Coronary artery (tissue), 2 donors: ENCODE measurements at regions not wholly inside any gene's neighbourhood (a gene's known extent, or its start where the extent isn't known, plus 50 kb on each side); places are given as distances from the start of the nearest gene placed in this dataset.

Experiments used
- DNase-seq: peaks from one replicate; pipeline ENCODE4 v3.0.0-alpha.2; 2017; ENCODE audit warnings: low spot score
- H3K27ac ChIP-seq, 2 donors: fragments of 200-600 bp; sonication (generic); one replicate each; pipeline ENCODE4 v1.5.1; 2016 to 2019
- H3K4me3 ChIP-seq: fragments of 200-600 bp; sonication (generic); 2 replicates; pipeline ENCODE4 v1.5.1; 2016; ENCODE audit warnings: mild to moderate bottlenecking, moderate library complexity
- CTCF ChIP-seq: fragments of 200-600 bp; sonication (generic); IDR thresholded peaks from one replicate; pipeline ENCODE4 v1.5.1; 2019; ENCODE audit warnings: antibody characterized with exemption

- TF ChIP-seq CTCF = no peak
- Histone ChIP-seq H3K4me3 (no peak overlapping the region), H3K27ac (no peak overlapping the region)
- no peak for DNase-seq
These were observed 494.1 kb upstream of the ARID1B start for GRCh38 chr6:156283091-156283490.

- no peak overlapping the region for H3K4me3 ChIP-seq
- no peak overlapping the region for H3K27ac ChIP-seq
- DNase-seq = no peak
- TF ChIP-seq CTCF = no peak
These were observed 495.1 kb upstream of the ARID1B start for GRCh38 chr6:156282087-156282486.

- no peak overlapping the region for H3K4me3 ChIP-seq
- DNase-seq = no peak
- no peak overlapping the region for H3K27ac ChIP-seq
- no peak for TF ChIP-seq CTCF
These were observed 495.9 kb upstream of the ARID1B start for GRCh38 chr6:156281266-156281665.

GRCh38 chr6:156280065-156280464, 497.1 kb upstream of the ARID1B start:
- no peak for TF ChIP-seq CTCF
- DNase-seq = no peak
- no peak overlapping the region for H3K4me3 ChIP-seq
- no peak overlapping the region for H3K27ac ChIP-seq

- TF ChIP-seq CTCF = no peak
- Histone ChIP-seq H3K27ac (no peak overlapping the region), H3K4me3 (no peak overlapping the region)
- DNase-seq = no peak
These were observed 497.8 kb upstream of the ARID1B start for GRCh38 chr6:156279261-156279969.

- Histone ChIP-seq H3K4me3 (no peak overlapping the region), H3K27ac (no peak overlapping the region)
- TF ChIP-seq CTCF = no peak
- no peak for DNase-seq
These were observed 504.0 kb upstream of the ARID1B start for GRCh38 chr6:156273065-156273711.

GRCh38 chr6:156269751-156270369, 507.3 kb upstream of the ARID1B start:
- Histone ChIP-seq H3K4me3 (no peak overlapping the region), H3K27ac (no peak overlapping the region)
- DNase-seq = no peak
- TF ChIP-seq CTCF = no peak
